SK-N-MC (cell line): ENCODE measurements at regions not wholly inside any gene's neighbourhood (a gene's known extent, or its start where the extent isn't known, plus 50 kb on each side); places are given as distances from the start of the nearest gene placed in this dataset.

Experiments
- DNase-seq: peaks from one replicate; pipeline ENCODE4 v3.0.0-alpha.2; 2011; ENCODE audit warnings: low read depth, low spot score
- H3K27ac ChIP-seq: fragments of 200-600 bp; sonication (generic); 2 replicates; pipeline ENCODE4 v1.5.1; 2016; ENCODE audit warnings: mixed run types
- H3K36me3 ChIP-seq: fragments of 200-600 bp; sonication (generic); 2 replicates; pipeline ENCODE4 v1.6.1; 2017; ENCODE audit warnings: antibody characterized with exemption, low read length, mixed read lengths; ENCODE audit not compliant: insufficient read depth
- H3K4me3 ChIP-seq: fragments of 200-600 bp; sonication (generic); 2 replicates; pipeline ENCODE4 v1.5.1; 2016
- H3K9ac ChIP-seq: fragments of 200-600 bp; sonication (generic); 2 replicates; pipeline ENCODE4 v1.8.0; 2017; ENCODE audit warnings: mixed run types, mixed read lengths; ENCODE audit not compliant: insufficient read length
- H3K9me3 ChIP-seq: fragments of 200-600 bp; sonication (generic); 2 replicates; pipeline ENCODE4 v1.6.1; 2017; ENCODE audit warnings: low read depth, mild to moderate bottlenecking, antibody characterized with exemption, low read length, moderate library complexity, mixed read lengths
- EZH2 ChIP-seq: fragments of 200-600 bp; sonication (generic); IDR thresholded peaks from one replicate; pipeline ENCODE4 v1.6.1; 2017; ENCODE audit warnings: antibody characterized with exemption
- FOXP2 ChIP-seq: optimal IDR thresholded peaks from 2 replicates; pipeline ENCODE3; 2011; ENCODE audit warnings: mild to moderate bottlenecking, moderate library complexity; ENCODE audit not compliant: insufficient read depth; ENCODE audit errors: extremely low read length, control extremely low read depth
- POLR2AphosphoS5 ChIP-seq: IDR thresholded peaks from 2 replicates; pipeline ENCODE4 v1.6.1; 2012; ENCODE audit warnings: mild to moderate bottlenecking, low read depth, low read length, borderline replicate concordance

GRCh38 chr15:60135961-60136360, 131.8 kb downstream of the FOXB1 start:
- Histone ChIP-seq H3K4me3 (no peak overlapping the region), H3K27ac (no peak overlapping the region), H3K9me3 (no peaks in the 10 kb centered on the region), H3K36me3 (no peaks in the 10 kb centered on the region), H3K9ac (no peak overlapping the region)
- no peak for TF ChIP-seq FOXP2
- no peak for DNase-seq

- H3K9ac ChIP-seq = no peak overlapping the region
- TF ChIP-seq POLR2AphosphoS5 (no peak), FOXP2 (no peak), EZH2 (no peak)
- H3K27ac ChIP-seq = no peak overlapping the region
- H3K36me3 ChIP-seq = no peaks in the 10 kb centered on the region
- no peak for DNase-seq
- H3K9me3 ChIP-seq = no peaks in the 10 kb centered on the region
- H3K4me3 ChIP-seq = no peak overlapping the region
These were observed 133.7 kb downstream of the FOXB1 start for GRCh38 chr15:60137711-60138396.

DNA sequence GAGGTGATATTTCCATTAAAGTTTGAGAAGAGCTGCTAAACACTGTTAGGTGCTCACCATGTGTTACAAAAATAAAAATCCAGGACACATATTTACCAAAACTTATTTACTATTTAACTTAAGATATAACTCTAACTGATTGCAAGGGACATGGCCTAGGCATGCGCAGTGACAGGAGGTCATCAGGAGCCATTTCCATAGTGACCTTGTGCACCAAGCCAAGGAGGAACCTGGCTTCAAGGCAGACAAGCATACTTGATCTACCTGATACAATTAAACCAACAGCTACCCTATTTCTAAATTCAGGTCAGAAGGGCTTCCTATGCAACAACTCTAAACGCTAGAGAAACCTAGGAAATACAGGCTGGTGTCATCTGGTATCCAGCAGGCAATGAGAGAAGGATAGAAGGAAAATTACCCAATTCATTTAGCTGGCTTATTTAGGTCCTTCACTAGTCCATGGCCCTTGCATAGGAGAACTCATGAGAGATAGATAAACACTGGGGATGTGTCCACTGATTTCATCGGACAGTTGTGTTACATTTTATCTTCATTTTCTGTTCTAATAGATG, 134.4 kb downstream of the FOXB1 start:
- Histone ChIP-seq H3K9me3 (no peaks in the 10 kb centered on the region), H3K4me3 (no peak overlapping the region), H3K27ac (no peak overlapping the region), H3K36me3 (no peaks in the 10 kb centered on the region), H3K9ac (no peak overlapping the region)
- no peak for TF ChIP-seq FOXP2
- no peak for TF ChIP-seq POLR2AphosphoS5
- TF ChIP-seq EZH2 = no peak
- DNase-seq = no peak

DNA sequence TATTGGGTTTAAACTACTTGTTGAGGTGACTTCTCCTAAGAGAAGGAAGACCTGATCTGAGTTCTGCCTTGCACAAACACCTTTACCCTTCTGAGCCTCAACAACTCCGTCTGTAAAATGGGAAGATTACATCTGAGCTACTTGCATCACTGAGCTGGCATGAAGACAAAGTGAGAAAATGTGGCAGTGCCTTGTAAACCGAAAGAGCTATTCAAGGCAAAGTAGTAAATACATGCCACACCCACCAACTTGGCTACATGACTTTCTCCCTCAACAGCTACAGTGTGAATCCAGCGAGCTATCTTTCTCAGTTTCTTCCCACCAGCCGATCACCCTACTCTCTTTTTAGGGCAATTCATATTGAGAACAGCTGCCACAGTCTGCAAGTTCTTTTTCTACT, 148.3 kb downstream of the FOXB1 start:
- H3K4me3 ChIP-seq = no peak overlapping the region

DNA sequence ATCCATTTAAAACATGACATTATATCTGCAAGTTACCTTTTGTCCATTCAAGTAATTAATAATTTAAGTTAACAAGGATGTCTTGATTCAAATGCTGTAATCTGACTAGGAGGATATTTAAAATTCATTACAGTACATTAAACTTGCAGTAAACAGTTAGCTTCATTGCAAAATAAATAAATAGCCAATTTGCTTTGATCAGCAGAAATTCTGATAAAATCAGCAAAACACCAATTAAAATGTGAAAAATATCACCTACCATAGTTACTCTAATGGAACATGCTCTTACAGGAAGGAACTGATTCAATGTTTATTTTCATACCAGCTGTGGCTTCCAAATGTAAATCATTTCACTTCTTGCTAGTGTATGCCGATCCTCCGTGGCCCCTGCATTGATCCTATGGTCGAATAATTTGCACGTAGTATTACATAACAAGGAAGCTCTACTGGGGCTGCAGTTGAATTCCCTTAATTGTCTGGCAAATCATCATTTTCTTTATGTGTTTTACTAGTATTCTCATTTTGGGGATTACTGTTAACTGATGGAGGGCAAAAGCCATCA, 150.7 kb downstream of the FOXB1 start:
- Histone ChIP-seq H3K36me3 (no peaks in the 10 kb centered on the region), H3K9ac (no peak overlapping the region), H3K9me3 (no peaks in the 10 kb centered on the region), H3K4me3 (peak overlapping the region; percentile 59), H3K27ac (peak overlapping the region; percentile 61)
- TF ChIP-seq EZH2 = no peak
- TF ChIP-seq FOXP2 = no peak
- no peak for TF ChIP-seq POLR2AphosphoS5
- no peak for DNase-seq

More for the DNA sequence above, 148.3 kb downstream of the FOXB1 start:
- Histone ChIP-seq H3K9ac (no peak overlapping the region), H3K9me3 (no peaks in the 10 kb centered on the region), H3K36me3 (no peaks in the 10 kb centered on the region), H3K27ac (no peak overlapping the region)
- no peak for DNase-seq
- no peak for TF ChIP-seq POLR2AphosphoS5
- TF ChIP-seq FOXP2 = no peak
- no peak for TF ChIP-seq EZH2

- Histone ChIP-seq H3K9me3 (no peaks in the 10 kb centered on the region), H3K4me3 (peak overlapping the region; percentile 59), H3K36me3 (no peaks in the 10 kb centered on the region), H3K9ac (no peak overlapping the region), H3K27ac (peak overlapping the region; percentile 61)
- no peak for DNase-seq
- TF ChIP-seq POLR2AphosphoS5 (no peak), EZH2 (no peak), FOXP2 (no peak)
These were observed 151.6 kb downstream of the FOXB1 start for GRCh38 chr15:60155661-60156060.

- Histone ChIP-seq H3K27ac (no peak overlapping the region), H3K9me3 (no peaks in the 10 kb centered on the region), H3K9ac (no peak overlapping the region), H3K36me3 (no peaks in the 10 kb centered on the region), H3K4me3 (no peak overlapping the region)
- no peak for DNase-seq
- TF ChIP-seq FOXP2 (no peak), EZH2 (no peak), POLR2AphosphoS5 (no peak)
These were observed 156.8 kb downstream of the FOXB1 start for GRCh38 chr15:60160909-60161308.

- Histone ChIP-seq H3K4me3 (no peak overlapping the region), H3K27ac (no peak overlapping the region), H3K9me3 (no peaks in the 10 kb centered on the region), H3K9ac (no peak overlapping the region), H3K36me3 (no peaks in the 10 kb centered on the region)
- TF ChIP-seq POLR2AphosphoS5 (no peak), EZH2 (no peak), FOXP2 (no peak)
- no peak for DNase-seq
These were observed 157.6 kb downstream of the FOXB1 start for GRCh38 chr15:60161704-60162103.

DNA sequence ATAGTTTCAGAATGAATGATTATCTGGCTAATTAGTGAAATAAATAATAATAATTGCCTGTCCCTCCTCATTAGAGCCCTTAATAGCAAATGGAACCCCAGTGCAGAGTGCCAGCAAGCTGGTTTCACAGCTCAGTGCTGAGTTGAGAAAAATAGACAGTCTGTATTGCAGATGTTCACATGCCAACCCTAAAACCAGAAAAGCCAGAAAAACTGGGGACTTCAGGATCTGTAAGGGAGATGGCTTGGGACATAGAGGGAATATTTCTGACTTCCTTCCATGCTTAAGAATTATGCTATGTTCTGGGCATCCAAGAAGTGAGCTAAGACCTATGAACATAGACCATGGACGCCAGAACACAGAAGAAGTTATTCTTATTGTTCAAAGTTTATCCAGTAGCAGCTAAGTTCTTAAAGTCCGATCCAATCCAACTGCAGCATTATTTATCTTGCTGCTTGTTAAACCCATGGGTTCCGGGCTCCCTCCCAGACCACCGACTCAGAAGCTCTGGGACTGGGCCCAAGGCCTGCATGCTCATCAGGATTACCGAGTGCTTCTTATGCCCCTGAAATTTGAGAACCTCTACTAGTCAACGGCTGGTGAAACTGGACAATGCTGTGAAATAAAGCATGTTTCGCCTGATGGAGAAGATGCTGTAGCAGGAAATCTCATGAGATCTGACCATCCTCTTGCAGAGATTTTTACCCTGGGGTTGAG, 158.3 kb downstream of the FOXB1 start:
- Histone ChIP-seq H3K9me3 (no peaks in the 10 kb centered on the region), H3K4me3 (no peak overlapping the region), H3K36me3 (no peaks in the 10 kb centered on the region), H3K27ac (no peak overlapping the region), H3K9ac (no peak overlapping the region)
- TF ChIP-seq EZH2 (no peak), FOXP2 (no peak), POLR2AphosphoS5 (no peak)
- DNase-seq = no peak
